SK-N-SH treated with all-trans-retinoic acid at 6 μM for 48 hours (cell line): ENCODE measurements at regions not wholly inside any gene's neighbourhood (a gene's known extent, or its start where the extent isn't known, plus 50 kb on each side); places are given as distances from the start of the nearest gene placed in this dataset.

Experiments
- ARNTL ChIP-seq: fragments of 450-650 bp; formaldehyde crosslinking; IDR thresholded peaks from 2 replicates; pipeline ENCODE4 v1.5.0; 2020; ENCODE audit warnings: low read depth, mild to moderate bottlenecking, moderate library complexity, borderline replicate concordance
- BACH2 ChIP-seq: fragments of 250-450 bp; sonication (Bioruptor Pico); IDR thresholded peaks from 2 replicates; pipeline ENCODE4 v1.9.0; 2021; ENCODE audit warnings: mild to moderate bottlenecking, borderline replicate concordance
- PPARA ChIP-seq: fragments of 250-450 bp; sonication (Bioruptor Pico); IDR thresholded peaks from 2 replicates; pipeline ENCODE4 v1.5.0; 2020; ENCODE audit warnings: mild to moderate bottlenecking, borderline replicate concordance
- TOX ChIP-seq: fragments of 250-450 bp; sonication (Bioruptor Pico); IDR thresholded peaks from 2 replicates; pipeline ENCODE4 v1.8.0; 2021; ENCODE audit warnings: mild to moderate bottlenecking, moderate library complexity, borderline replicate concordance
- ZFP3 ChIP-seq: fragments of 250-450 bp; sonication (Bioruptor Pico); IDR thresholded peaks from 2 replicates; pipeline ENCODE4 v1.5.0; 2020; ENCODE audit warnings: mild to moderate bottlenecking, moderate library complexity
- ZFP30 ChIP-seq: fragments of 450-650 bp; formaldehyde crosslinking; IDR thresholded peaks from 2 replicates; pipeline ENCODE4 v1.5.0; 2022; ENCODE audit warnings: mild to moderate bottlenecking, moderate library complexity
- ZNF565 ChIP-seq: fragments of 450-650 bp; formaldehyde crosslinking; conservative IDR thresholded peaks from 2 replicates; pipeline ENCODE4 v1.5.0; 2020; ENCODE audit warnings: low read depth, mild to moderate bottlenecking, moderate library complexity
- ZNF70 ChIP-seq: fragments of 450-650 bp; formaldehyde crosslinking; IDR thresholded peaks from 2 replicates; pipeline ENCODE4 v1.5.0; 2020; ENCODE audit warnings: mild to moderate bottlenecking, moderate library complexity
- TF ChIP-seq, protein P1 (sequence below): fragments of 250-450 bp; sonication (Bioruptor Pico); IDR thresholded peaks from 2 replicates; pipeline ENCODE4 v1.5.1; 2020; ENCODE audit warnings: low read depth, mild to moderate bottlenecking, moderate library complexity

- TF ChIP-seq BACH2 = no peak
- no peak for TF ChIP-seq ZFP3 (CRISPR knock-in tag)
- no peak for TF ChIP-seq ZFP30 (CRISPR knock-in tag)
- TF ChIP-seq, protein P1, sequence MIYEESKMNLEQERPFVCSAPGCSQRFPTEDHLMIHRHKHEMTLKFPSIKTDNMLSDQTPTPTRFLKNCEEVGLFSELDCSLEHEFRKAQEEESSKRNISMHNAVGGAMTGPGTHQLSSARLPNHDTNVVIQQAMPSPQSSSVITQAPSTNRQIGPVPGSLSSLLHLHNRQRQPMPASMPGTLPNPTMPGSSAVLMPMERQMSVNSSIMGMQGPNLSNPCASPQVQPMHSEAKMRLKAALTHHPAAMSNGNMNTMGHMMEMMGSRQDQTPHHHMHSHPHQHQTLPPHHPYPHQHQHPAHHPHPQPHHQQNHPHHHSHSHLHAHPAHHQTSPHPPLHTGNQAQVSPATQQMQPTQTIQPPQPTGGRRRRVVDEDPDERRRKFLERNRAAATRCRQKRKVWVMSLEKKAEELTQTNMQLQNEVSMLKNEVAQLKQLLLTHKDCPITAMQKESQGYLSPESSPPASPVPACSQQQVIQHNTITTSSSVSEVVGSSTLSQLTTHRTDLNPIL (CRISPR knock-in tag) = no peak
- no peak for TF ChIP-seq PPARA (CRISPR knock-in tag)
- no peak for TF ChIP-seq ARNTL (CRISPR knock-in tag)
- no peak for TF ChIP-seq TOX (CRISPR knock-in tag)
- no peak for TF ChIP-seq ZNF70
- no peak for TF ChIP-seq ZNF565
Measured at GRCh38 chr7:17646253-17646956, 293.9 kb downstream of the SNX13 start.
